Caki2 (cell line): ENCODE measurements at regions not wholly inside any gene's neighbourhood (a gene's known extent, or its start where the extent isn't known, plus 50 kb on each side); places are given as distances from the start of the nearest gene placed in this dataset.
A peak's percentile ranks its signal among the peaks of the same experiment; 100 is the strongest.

ENCODE experiments used
- DNase-seq: peaks from one replicate; pipeline ENCODE4 v3.0.0-alpha.2; 2015; ENCODE audit warnings: low read depth
- in situ Hi-C: cut with HindIII; loops from 2 replicates; pipeline ENCODE4 v1.10.0; 2016; ENCODE audit warnings: low sequenced_read_pairs, low pct_unique_long_range_greater_than_20kb, mixed read lengths

- DNase-seq = no peak
These were observed 244.0 kb upstream of the SMIM31 start for GRCh38 chr4:164509951-164510350.

GRCh38 chr4:164512124-164512523 is 241.8 kb upstream of the SMIM31 start:
- in situ Hi-C loops = no loop called here
- no peak for DNase-seq

More at GRCh38 chr4:164509951-164510350, 244.0 kb upstream of the SMIM31 start:
- in situ Hi-C loops = no loop called here

- DNase-seq = no peak
- in situ Hi-C loops = no loop called here
These were observed 239.2 kb upstream of the SMIM31 start for GRCh38 chr4:164514765-164515164.

- DNase-seq = no peak
- in situ Hi-C loops = no loop called here
These were observed 229.1 kb upstream of the SMIM31 start for GRCh38 chr4:164524789-164525188.

GRCh38 chr4:164526933-164527583 is 226.9 kb upstream of the SMIM31 start:
- DNase-seq = no peak
- in situ Hi-C loops = no loop called here

GRCh38 chr4:164529058-164529457 is 224.9 kb upstream of the SMIM31 start:
- in situ Hi-C loops = no loop called here
- no peak for DNase-seq

GRCh38 chr4:164529486-164529885 is 224.4 kb upstream of the SMIM31 start:
- in situ Hi-C loops = no loop called here
- DNase-seq = no peak

GRCh38 chr4:164531336-164531735 is 222.6 kb upstream of the SMIM31 start:
- in situ Hi-C loops = no loop called here
- no peak for DNase-seq

GRCh38 chr4:164536814-164537213 is 217.1 kb upstream of the SMIM31 start:
- peak; percentile 54 for DNase-seq
- in situ Hi-C loops = no loop called here

GRCh38 chr4:164538097-164538496 is 215.8 kb upstream of the SMIM31 start:
- DNase-seq = peak; percentile 57
- in situ Hi-C loops = no loop called here

- DNase-seq = no peak
- in situ Hi-C loops = no loop called here
These were observed 212.9 kb upstream of the SMIM31 start for GRCh38 chr4:164540987-164541386.

- DNase-seq = no peak
These were observed 211.5 kb upstream of the SMIM31 start for GRCh38 chr4:164542431-164542830.

GRCh38 chr4:164550989-164551712 is 202.8 kb upstream of the SMIM31 start:
- in situ Hi-C loops = no loop called here
- DNase-seq = no peak

More at GRCh38 chr4:164542431-164542830, 211.5 kb upstream of the SMIM31 start:
- in situ Hi-C loops = no loop called here

- in situ Hi-C loops = no loop called here
- DNase-seq = no peak
These were observed 202.3 kb upstream of the SMIM31 start for GRCh38 chr4:164551713-164552040.

GRCh38 chr4:164571593-164572390 is 182.1 kb upstream of the SMIM31 start:
- in situ Hi-C loops = no loop called here
- no peak for DNase-seq

- DNase-seq = peak; percentile 53
- in situ Hi-C loops = no loop called here
These were observed 181.1 kb upstream of the SMIM31 start for GRCh38 chr4:164572877-164573279.

GRCh38 chr4:164575861-164576260 is 178.1 kb upstream of the SMIM31 start:
- DNase-seq = no peak
- in situ Hi-C loops = no loop called here

- in situ Hi-C loops = no loop called here
- DNase-seq = no peak
These were observed 174.5 kb upstream of the SMIM31 start for GRCh38 chr4:164579270-164579942.

GRCh38 chr4:164591666-164592065 is 162.3 kb upstream of the SMIM31 start:
- in situ Hi-C loops = no loop called here
- no peak for DNase-seq
